ENCODE measurements at regions not wholly inside any gene's neighbourhood (a gene's known extent, or its start where the extent isn't known, plus 50 kb on each side); places are given as distances from the start of the nearest gene placed in this dataset.

GRCh38 chr1:88541596-88541995 lies 142.5 kb upstream of the PKN2 start:
- no TSS peak for BruUV-seq (replicated peaks)
- intact Hi-C loops (cut with micrococcal nuclease; ENCODE audit: unreplicated experiment) (no loop called here), in situ Hi-C loops (cut with HindIII; ENCODE audit: low pct_unique_long_range_greater_than_20kb, low sequenced_read_pairs) (no loop called here)
- Histone ChIP-seq H3K27ac (ENCODE audit: low read length) (no peak overlapping the region), H3K36me3 (ENCODE audit: control insufficient read depth, insufficient read depth, low read length) (no peaks in the 10 kb centered on the region), H3K27me3 (ENCODE audit: control insufficient read depth, insufficient read depth, low read length) (peaks cover 7% of the 10 kb centered on the region; the same call in 1 of the 2 replicates), H3K9me3 (ENCODE audit: control insufficient read depth, insufficient read depth, low read depth, low read length) (no peaks in the 10 kb centered on the region), H3K4me1 (ENCODE audit: control insufficient read depth, insufficient read depth, low read length) (no peaks in the 10 kb centered on the region), H3K4me3 (ENCODE audit: low read depth in 2 of 2, low read length in 2 of 2) (no peak overlapping the region)
- no peak for TF ChIP-seq CTCF (IDR thresholded peaks at IDR 0.05)
- no peak for TF ChIP-seq TCF7L2 (IDR thresholded peaks at IDR 0.05; ENCODE audit: low read depth, low read length)
- TF ChIP-seq SIN3A (IDR thresholded peaks at IDR 0.05; ENCODE audit: borderline replicate concordance, insufficient read depth, low read depth, low read length), result no peak
- TF ChIP-seq, protein P1, sequence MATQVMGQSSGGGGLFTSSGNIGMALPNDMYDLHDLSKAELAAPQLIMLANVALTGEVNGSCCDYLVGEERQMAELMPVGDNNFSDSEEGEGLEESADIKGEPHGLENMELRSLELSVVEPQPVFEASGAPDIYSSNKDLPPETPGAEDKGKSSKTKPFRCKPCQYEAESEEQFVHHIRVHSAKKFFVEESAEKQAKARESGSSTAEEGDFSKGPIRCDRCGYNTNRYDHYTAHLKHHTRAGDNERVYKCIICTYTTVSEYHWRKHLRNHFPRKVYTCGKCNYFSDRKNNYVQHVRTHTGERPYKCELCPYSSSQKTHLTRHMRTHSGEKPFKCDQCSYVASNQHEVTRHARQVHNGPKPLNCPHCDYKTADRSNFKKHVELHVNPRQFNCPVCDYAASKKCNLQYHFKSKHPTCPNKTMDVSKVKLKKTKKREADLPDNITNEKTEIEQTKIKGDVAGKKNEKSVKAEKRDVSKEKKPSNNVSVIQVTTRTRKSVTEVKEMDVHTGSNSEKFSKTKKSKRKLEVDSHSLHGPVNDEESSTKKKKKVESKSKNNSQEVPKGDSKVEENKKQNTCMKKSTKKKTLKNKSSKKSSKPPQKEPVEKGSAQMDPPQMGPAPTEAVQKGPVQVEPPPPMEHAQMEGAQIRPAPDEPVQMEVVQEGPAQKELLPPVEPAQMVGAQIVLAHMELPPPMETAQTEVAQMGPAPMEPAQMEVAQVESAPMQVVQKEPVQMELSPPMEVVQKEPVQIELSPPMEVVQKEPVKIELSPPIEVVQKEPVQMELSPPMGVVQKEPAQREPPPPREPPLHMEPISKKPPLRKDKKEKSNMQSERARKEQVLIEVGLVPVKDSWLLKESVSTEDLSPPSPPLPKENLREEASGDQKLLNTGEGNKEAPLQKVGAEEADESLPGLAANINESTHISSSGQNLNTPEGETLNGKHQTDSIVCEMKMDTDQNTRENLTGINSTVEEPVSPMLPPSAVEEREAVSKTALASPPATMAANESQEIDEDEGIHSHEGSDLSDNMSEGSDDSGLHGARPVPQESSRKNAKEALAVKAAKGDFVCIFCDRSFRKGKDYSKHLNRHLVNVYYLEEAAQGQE (IDR thresholded peaks at IDR 0.05; ENCODE audit: insufficient read depth in 1 of 2, low read depth in 2 of 2, low read length in 1 of 2), result no peak
- no peak for TF ChIP-seq POLR2AphosphoS5 (IDR thresholded peaks at IDR 0.05; ENCODE audit: low read depth, low read length)
- POLR2A ChIA-PET, result no interaction called here
- DNase-seq (ENCODE audit: low read depth, low spot score) (no peak), ATAC-seq (no peak)
- CTCF ChIA-PET, result no interaction called here

DNA sequence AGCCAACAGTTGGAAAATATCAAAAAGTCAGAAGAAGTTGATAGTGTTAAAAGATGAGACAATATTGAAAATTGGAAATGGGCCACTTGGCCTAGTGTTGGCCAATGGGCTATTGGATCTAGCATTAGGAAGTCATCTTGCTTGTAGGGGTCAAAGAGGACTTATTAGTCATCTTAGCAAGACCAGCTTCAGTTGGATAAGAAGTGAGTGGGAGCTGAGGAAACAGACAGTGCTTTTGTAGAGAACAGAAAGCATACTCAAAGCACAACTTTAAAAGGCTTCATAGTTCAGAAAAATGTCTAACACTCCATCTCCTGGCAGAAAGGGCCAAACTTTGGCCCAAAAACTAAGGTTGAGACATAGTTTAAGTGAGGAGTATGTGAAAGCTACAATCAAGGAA lies 139.9 kb upstream of the PKN2 start:
- Histone ChIP-seq H3K27ac (ENCODE audit: low read length) (no peak overlapping the region), H3K27me3 (ENCODE audit: control insufficient read depth, insufficient read depth, low read length) (peaks cover 7% of the 10 kb centered on the region; the same call in 1 of the 2 replicates), H3K36me3 (ENCODE audit: control insufficient read depth, insufficient read depth, low read length) (no peaks in the 10 kb centered on the region), H3K4me1 (ENCODE audit: control insufficient read depth, insufficient read depth, low read length) (no peaks in the 10 kb centered on the region), H3K4me3 (ENCODE audit: low read depth in 2 of 2, low read length in 2 of 2) (no peak overlapping the region), H3K9me3 (ENCODE audit: control insufficient read depth, insufficient read depth, low read depth, low read length) (no peaks in the 10 kb centered on the region)
- DNase-seq (ENCODE audit: low read depth, low spot score) (no peak), ATAC-seq (no peak)
- TF ChIP-seq CTCF (IDR thresholded peaks at IDR 0.05), result no peak
- TF ChIP-seq SIN3A (IDR thresholded peaks at IDR 0.05; ENCODE audit: borderline replicate concordance, insufficient read depth, low read depth, low read length), result no peak
- TF ChIP-seq TCF7L2 (IDR thresholded peaks at IDR 0.05; ENCODE audit: low read depth, low read length), result no peak
- TF ChIP-seq POLR2AphosphoS5 (IDR thresholded peaks at IDR 0.05; ENCODE audit: low read depth, low read length), result no peak
- TF ChIP-seq, protein P1 (IDR thresholded peaks at IDR 0.05; ENCODE audit: insufficient read depth in 1 of 2, low read depth in 2 of 2, low read length in 1 of 2), result no peak
- BruUV-seq (replicated peaks), result no TSS peak
- ChIA-PET CTCF (no interaction called here), POLR2A (no interaction called here)
- in situ Hi-C loops (cut with HindIII; ENCODE audit: low pct_unique_long_range_greater_than_20kb, low sequenced_read_pairs) (no loop called here), intact Hi-C loops (cut with micrococcal nuclease; ENCODE audit: unreplicated experiment) (no loop called here)

All from Panc1 (cell line).